ENCODE measurements at regions not wholly inside any gene's neighbourhood (a gene's known extent, or its start where the extent isn't known, plus 50 kb on each side); places are given as distances from the start of the nearest gene placed in this dataset.

- no peaks in the 10 kb centered on the region for H3K27me3 ChIP-seq (replicated peaks; ENCODE audit: control insufficient read depth, insufficient read depth, low read length, poor library complexity, severe bottlenecking)
- H3K4me1 ChIP-seq (ENCODE audit: control insufficient read depth, insufficient read depth, low read length, poor library complexity, severe bottlenecking), result no peaks in the 10 kb centered on the region
- no peaks in the 10 kb centered on the region for H3K36me3 ChIP-seq (ENCODE audit: control insufficient read depth, insufficient read depth, low read length)
- no peak for DNase-seq
- H3K9me3 ChIP-seq (ENCODE audit: control insufficient read depth, low read length), result no peaks in the 10 kb centered on the region
- H3K27ac ChIP-seq (ENCODE audit: insufficient read depth, low read length, poor library complexity, severe bottlenecking), result no peak overlapping the region
- H3K4me3 ChIP-seq (ENCODE audit: insufficient read depth, low read depth, low read length, poor library complexity, severe bottlenecking), result no peak overlapping the region
These were observed 529.2 kb upstream of the ID2 start for GRCh38 chr2:8152392-8153257.

- no peaks in the 10 kb centered on the region for H3K9me3 ChIP-seq (ENCODE audit: control insufficient read depth, low read length)
- H3K4me3 ChIP-seq (ENCODE audit: insufficient read depth, low read depth, low read length, poor library complexity, severe bottlenecking), result no peak overlapping the region
- no peak overlapping the region for H3K27ac ChIP-seq (ENCODE audit: insufficient read depth, low read length, poor library complexity, severe bottlenecking)
- H3K27me3 ChIP-seq (replicated peaks; ENCODE audit: control insufficient read depth, insufficient read depth, low read length, poor library complexity, severe bottlenecking), result no peaks in the 10 kb centered on the region
- no peak for DNase-seq
- no peaks in the 10 kb centered on the region for H3K36me3 ChIP-seq (ENCODE audit: control insufficient read depth, insufficient read depth, low read length)
- H3K4me1 ChIP-seq (ENCODE audit: control insufficient read depth, insufficient read depth, low read length, poor library complexity, severe bottlenecking), result no peaks in the 10 kb centered on the region
These were observed 528.6 kb upstream of the ID2 start for GRCh38 chr2:8153258-8153718.

- Histone ChIP-seq H3K4me1 (ENCODE audit: control insufficient read depth, insufficient read depth, low read length, poor library complexity, severe bottlenecking) (no peaks in the 10 kb centered on the region), H3K9me3 (ENCODE audit: control insufficient read depth, low read length) (no peaks in the 10 kb centered on the region), H3K36me3 (ENCODE audit: control insufficient read depth, insufficient read depth, low read length) (no peaks in the 10 kb centered on the region), H3K27ac (ENCODE audit: insufficient read depth, low read length, poor library complexity, severe bottlenecking) (no peak overlapping the region), H3K27me3 (replicated peaks; ENCODE audit: control insufficient read depth, insufficient read depth, low read length, poor library complexity, severe bottlenecking) (no peaks in the 10 kb centered on the region), H3K4me3 (ENCODE audit: insufficient read depth, low read depth, low read length, poor library complexity, severe bottlenecking) (no peak overlapping the region)
- DNase-seq, result no peak
These were observed 527.6 kb upstream of the ID2 start for GRCh38 chr2:8154270-8154669.

GRCh38 chr2:8154936-8155335 lies 526.9 kb upstream of the ID2 start:
- Histone ChIP-seq H3K36me3 (ENCODE audit: control insufficient read depth, insufficient read depth, low read length) (no peaks in the 10 kb centered on the region), H3K27me3 (replicated peaks; ENCODE audit: control insufficient read depth, insufficient read depth, low read length, poor library complexity, severe bottlenecking) (no peaks in the 10 kb centered on the region), H3K4me3 (ENCODE audit: insufficient read depth, low read depth, low read length, poor library complexity, severe bottlenecking) (no peak overlapping the region), H3K9me3 (ENCODE audit: control insufficient read depth, low read length) (no peaks in the 10 kb centered on the region), H3K27ac (ENCODE audit: insufficient read depth, low read length, poor library complexity, severe bottlenecking) (no peak overlapping the region), H3K4me1 (ENCODE audit: control insufficient read depth, insufficient read depth, low read length, poor library complexity, severe bottlenecking) (no peaks in the 10 kb centered on the region)
- DNase-seq, result no peak

- no peaks in the 10 kb centered on the region for H3K27me3 ChIP-seq (replicated peaks; ENCODE audit: control insufficient read depth, insufficient read depth, low read length, poor library complexity, severe bottlenecking)
- no peak overlapping the region for H3K27ac ChIP-seq (ENCODE audit: insufficient read depth, low read length, poor library complexity, severe bottlenecking)
- DNase-seq, result no peak
- H3K9me3 ChIP-seq (ENCODE audit: control insufficient read depth, low read length), result no peaks in the 10 kb centered on the region
- H3K4me3 ChIP-seq (ENCODE audit: insufficient read depth, low read depth, low read length, poor library complexity, severe bottlenecking), result no peak overlapping the region
- no peaks in the 10 kb centered on the region for H3K36me3 ChIP-seq (ENCODE audit: control insufficient read depth, insufficient read depth, low read length)
- no peaks in the 10 kb centered on the region for H3K4me1 ChIP-seq (ENCODE audit: control insufficient read depth, insufficient read depth, low read length, poor library complexity, severe bottlenecking)
These were observed 524.0 kb upstream of the ID2 start for GRCh38 chr2:8157621-8158430.

- Histone ChIP-seq H3K27ac (ENCODE audit: insufficient read depth, low read length, poor library complexity, severe bottlenecking) (no peak overlapping the region), H3K36me3 (ENCODE audit: control insufficient read depth, insufficient read depth, low read length) (no peaks in the 10 kb centered on the region), H3K9me3 (ENCODE audit: control insufficient read depth, low read length) (no peaks in the 10 kb centered on the region), H3K4me3 (ENCODE audit: insufficient read depth, low read depth, low read length, poor library complexity, severe bottlenecking) (no peak overlapping the region), H3K27me3 (replicated peaks; ENCODE audit: control insufficient read depth, insufficient read depth, low read length, poor library complexity, severe bottlenecking) (no peaks in the 10 kb centered on the region), H3K4me1 (ENCODE audit: control insufficient read depth, insufficient read depth, low read length, poor library complexity, severe bottlenecking) (no peaks in the 10 kb centered on the region)
- no peak for DNase-seq
These were observed 523.1 kb upstream of the ID2 start for GRCh38 chr2:8158711-8159110.

- Histone ChIP-seq H3K36me3 (ENCODE audit: control insufficient read depth, insufficient read depth, low read length) (no peaks in the 10 kb centered on the region), H3K27me3 (replicated peaks; ENCODE audit: control insufficient read depth, insufficient read depth, low read length, poor library complexity, severe bottlenecking) (no peaks in the 10 kb centered on the region), H3K4me1 (ENCODE audit: control insufficient read depth, insufficient read depth, low read length, poor library complexity, severe bottlenecking) (no peaks in the 10 kb centered on the region), H3K4me3 (ENCODE audit: insufficient read depth, low read depth, low read length, poor library complexity, severe bottlenecking) (no peak overlapping the region), H3K9me3 (ENCODE audit: control insufficient read depth, low read length) (no peaks in the 10 kb centered on the region), H3K27ac (ENCODE audit: insufficient read depth, low read length, poor library complexity, severe bottlenecking) (no peak overlapping the region)
- DNase-seq, result no peak
These were observed 522.5 kb upstream of the ID2 start for GRCh38 chr2:8159211-8159965.

- H3K4me3 ChIP-seq (ENCODE audit: insufficient read depth, low read depth, low read length, poor library complexity, severe bottlenecking), result no peak overlapping the region
- no peaks in the 10 kb centered on the region for H3K36me3 ChIP-seq (ENCODE audit: control insufficient read depth, insufficient read depth, low read length)
- no peaks in the 10 kb centered on the region for H3K9me3 ChIP-seq (ENCODE audit: control insufficient read depth, low read length)
- no peaks in the 10 kb centered on the region for H3K4me1 ChIP-seq (ENCODE audit: control insufficient read depth, insufficient read depth, low read length, poor library complexity, severe bottlenecking)
- DNase-seq, result no peak
- H3K27ac ChIP-seq (ENCODE audit: insufficient read depth, low read length, poor library complexity, severe bottlenecking), result no peak overlapping the region
- no peaks in the 10 kb centered on the region for H3K27me3 ChIP-seq (replicated peaks; ENCODE audit: control insufficient read depth, insufficient read depth, low read length, poor library complexity, severe bottlenecking)
These were observed 521.8 kb upstream of the ID2 start for GRCh38 chr2:8159966-8160603.

GRCh38 chr2:8160959-8161358 lies 520.9 kb upstream of the ID2 start:
- no peaks in the 10 kb centered on the region for H3K9me3 ChIP-seq (ENCODE audit: control insufficient read depth, low read length)
- H3K4me1 ChIP-seq (ENCODE audit: control insufficient read depth, insufficient read depth, low read length, poor library complexity, severe bottlenecking), result no peaks in the 10 kb centered on the region
- H3K4me3 ChIP-seq (ENCODE audit: insufficient read depth, low read depth, low read length, poor library complexity, severe bottlenecking), result no peak overlapping the region
- no peak overlapping the region for H3K27ac ChIP-seq (ENCODE audit: insufficient read depth, low read length, poor library complexity, severe bottlenecking)
- H3K27me3 ChIP-seq (replicated peaks; ENCODE audit: control insufficient read depth, insufficient read depth, low read length, poor library complexity, severe bottlenecking), result no peaks in the 10 kb centered on the region
- no peak for DNase-seq
- H3K36me3 ChIP-seq (ENCODE audit: control insufficient read depth, insufficient read depth, low read length), result no peaks in the 10 kb centered on the region

Data from effector memory CD4-positive, alpha-beta T cell (primary cell).